ENCODE measurements at regions not wholly inside any gene's neighbourhood (a gene's known extent, or its start where the extent isn't known, plus 50 kb on each side); places are given as distances from the start of the nearest gene placed in this dataset.
A peak's percentile ranks its signal among the peaks of the same experiment; 100 is the strongest.

DNA sequence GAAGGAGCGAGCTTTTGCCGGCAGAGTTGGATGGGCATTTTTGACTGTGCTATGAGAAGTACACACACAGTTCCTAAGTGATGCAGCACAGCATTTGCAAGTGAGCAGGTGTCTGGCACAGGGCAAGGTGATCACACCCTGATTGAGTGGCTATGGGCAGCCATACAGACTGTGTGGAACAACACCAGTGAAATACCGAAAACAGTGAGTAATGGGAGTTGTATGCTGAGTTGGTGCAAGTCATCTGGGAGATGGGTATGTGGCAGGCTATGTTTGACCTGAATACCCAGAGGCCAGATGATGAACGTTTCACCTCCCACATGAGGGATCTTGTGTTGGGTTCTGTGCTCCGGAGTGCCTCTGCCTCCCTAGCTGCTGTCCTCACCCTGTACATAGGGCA lies 53.5 kb upstream of the TIPARP start:
- peak; percentile 65 for DNase-seq (ENCODE audit: low read depth)

DNA sequence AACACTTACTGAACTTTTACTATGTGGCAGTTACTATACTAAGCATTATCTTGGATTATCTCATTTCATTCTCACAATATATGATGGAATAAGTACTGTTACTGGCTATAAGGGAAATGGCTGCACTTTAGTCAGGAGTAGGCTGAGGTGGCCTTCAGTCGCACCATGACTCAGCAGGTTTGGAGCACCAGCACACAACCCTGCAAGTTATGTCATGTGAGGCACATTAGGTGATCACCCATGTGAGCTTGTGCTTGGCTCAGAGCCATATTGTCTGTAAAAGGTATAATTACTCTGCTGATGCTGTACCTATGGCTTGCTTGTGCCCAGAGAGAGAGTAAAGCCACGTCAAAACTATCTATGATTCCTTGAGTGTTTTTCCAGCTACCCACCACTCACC lies 54.1 kb upstream of the TIPARP start:
- peak; percentile 51 for DNase-seq (ENCODE audit: low read depth)

DNA sequence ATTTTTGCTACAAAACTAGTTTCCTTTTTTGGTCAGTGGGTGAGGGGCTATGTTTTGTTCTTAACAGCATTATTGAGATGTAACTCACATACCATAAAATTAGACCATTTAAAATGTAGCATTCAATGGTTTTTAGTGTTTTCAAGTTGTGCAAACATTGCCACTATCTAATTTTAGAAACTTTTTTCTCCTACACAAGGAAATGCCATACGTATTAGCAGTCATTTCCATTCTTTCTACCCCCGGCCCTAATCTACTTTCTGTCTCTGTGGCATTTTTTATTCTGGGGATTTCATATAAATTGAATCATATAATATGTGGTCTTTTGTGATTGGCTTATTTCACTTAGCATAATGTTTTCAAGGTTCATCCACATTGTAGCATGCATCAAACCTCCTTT lies 55.0 kb upstream of the TIPARP start:
- peak; percentile 15 for DNase-seq (ENCODE audit: low read depth)

GRCh38 chr3:156617781-156618180 lies 56.6 kb upstream of the TIPARP start:
- peak; percentile 55 for DNase-seq (ENCODE audit: low read depth)

DNA sequence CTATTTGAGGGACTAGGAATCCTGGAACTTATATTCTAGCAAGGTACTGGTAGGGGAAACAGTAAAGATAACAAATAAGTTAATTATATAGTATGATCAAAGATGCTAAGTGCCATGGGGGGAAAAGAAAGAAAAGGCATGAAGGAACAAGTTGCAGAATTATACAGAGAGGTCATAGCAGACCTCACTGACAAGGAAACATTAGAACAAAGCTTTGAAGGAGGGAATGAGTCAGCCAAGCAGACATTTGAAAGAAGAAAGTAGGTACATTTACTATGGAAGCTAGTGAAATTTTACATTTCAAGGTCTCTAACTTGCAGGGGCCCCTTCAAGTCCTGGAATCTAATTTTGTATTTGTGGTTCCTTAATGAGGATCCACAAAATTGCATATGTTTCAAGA lies 57.2 kb upstream of the TIPARP start:
- DNase-seq (ENCODE audit: low read depth), result no peak

DNA sequence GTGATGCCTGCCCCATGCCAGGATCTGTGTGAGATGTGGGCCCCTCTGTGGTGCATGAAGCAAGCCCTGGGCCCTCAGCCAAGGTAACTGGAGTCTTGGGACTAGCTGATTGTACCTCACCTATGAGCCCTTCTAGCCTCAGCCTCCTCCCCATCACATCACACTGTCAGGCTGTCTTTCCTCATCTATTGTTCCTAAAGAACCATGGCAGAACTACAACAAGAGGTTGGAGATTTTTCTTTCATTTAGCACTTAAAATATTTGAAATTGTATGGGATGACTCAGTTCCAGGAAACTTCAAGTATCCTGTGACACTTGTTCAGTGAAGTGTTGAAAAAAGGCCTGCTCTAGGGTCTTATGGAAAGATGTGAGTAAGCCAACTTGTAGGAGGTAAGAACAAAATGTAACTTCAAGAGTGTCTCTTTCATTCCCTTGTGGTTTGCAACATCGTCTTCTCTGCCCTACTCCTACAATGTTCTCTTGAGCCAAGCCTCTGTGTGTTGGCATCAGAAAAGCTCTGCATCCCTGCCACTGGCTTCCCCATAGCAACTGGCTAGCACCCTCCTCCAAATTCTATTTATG lies 58.7 kb upstream of the TIPARP start:
- DNase-seq (ENCODE audit: low read depth), result peak; percentile 84

- peak; percentile 67 for DNase-seq (ENCODE audit: low read depth)
Measured at GRCh38 chr3:156614642-156615511, 59.5 kb upstream of the TIPARP start.

GRCh38 chr3:156612903-156613302 lies 58.0 kb upstream of the SSR3 start:
- DNase-seq (ENCODE audit: low read depth), result no peak

- DNase-seq (ENCODE audit: low read depth), result no peak
Measured at GRCh38 chr3:156611870-156612494, 57.1 kb upstream of the SSR3 start.

- no peak for DNase-seq (ENCODE audit: low read depth)
Measured at GRCh38 chr3:156610154-156610553, 55.2 kb upstream of the SSR3 start.

- DNase-seq (ENCODE audit: low read depth), result no peak
Measured at GRCh38 chr3:156609546-156609945, 54.6 kb upstream of the SSR3 start.

DNA sequence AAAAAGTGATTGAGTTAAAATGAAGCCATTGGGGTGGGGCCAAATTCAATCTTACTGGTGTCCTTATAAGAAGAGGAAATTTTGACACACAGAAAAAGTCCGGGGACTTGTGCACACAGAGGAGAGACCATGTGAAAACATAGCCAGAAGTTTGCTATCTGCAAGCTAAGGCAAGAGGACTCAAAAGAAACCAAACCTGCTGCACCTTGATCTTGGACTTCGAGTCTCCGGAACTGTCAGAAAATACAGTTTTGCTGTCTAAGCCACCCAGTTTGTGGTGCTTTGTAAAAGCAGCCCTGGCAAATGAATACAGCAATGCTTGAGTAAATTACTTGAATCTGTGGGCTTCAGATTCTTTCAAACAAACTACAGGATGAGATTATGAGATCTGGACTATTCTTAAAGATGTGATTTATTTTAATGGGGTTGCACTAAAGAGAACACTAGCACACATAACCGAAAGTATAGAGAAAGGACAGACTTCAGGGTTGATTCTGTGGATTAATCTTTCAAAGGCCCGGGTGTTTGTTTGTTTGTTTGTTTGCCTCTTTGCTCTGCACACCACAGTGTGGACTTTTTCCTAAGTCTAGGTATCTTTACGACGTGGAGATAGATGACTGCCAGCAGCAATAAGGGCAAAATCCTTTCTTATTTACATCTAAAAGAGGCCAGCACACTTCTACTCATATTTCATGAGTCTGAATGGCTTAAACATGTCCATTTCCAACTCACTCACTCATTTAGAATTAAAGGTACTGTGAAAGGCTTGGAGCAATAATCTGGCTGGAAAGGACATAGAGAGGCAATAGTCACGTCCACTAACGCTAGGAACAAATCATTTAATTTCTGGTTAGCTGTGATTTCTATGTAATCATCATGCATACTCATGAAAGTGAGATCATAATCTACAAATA lies 53.9 kb upstream of the SSR3 start:
- no peak for DNase-seq (ENCODE audit: low read depth)

DNA sequence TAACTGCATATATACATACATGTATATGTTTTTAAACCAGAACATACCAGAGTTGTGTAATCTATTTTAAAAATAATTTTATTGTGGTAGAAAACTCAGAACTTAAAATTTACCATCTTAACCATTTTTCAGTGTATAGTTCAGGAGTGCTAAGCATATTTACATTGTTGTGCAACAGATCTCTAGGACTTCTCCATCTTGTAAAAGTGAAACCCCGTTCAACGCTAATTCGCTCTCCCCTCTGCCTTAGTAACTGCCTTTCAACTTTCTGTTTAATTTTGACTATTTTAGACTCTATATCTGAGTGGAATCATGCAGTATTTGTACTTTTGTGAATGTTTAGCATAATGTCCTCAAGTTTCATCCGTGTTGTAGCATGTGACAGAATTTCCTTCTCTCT lies 51.8 kb upstream of the SSR3 start:
- DNase-seq (ENCODE audit: low read depth), result peak; percentile 40

DNA sequence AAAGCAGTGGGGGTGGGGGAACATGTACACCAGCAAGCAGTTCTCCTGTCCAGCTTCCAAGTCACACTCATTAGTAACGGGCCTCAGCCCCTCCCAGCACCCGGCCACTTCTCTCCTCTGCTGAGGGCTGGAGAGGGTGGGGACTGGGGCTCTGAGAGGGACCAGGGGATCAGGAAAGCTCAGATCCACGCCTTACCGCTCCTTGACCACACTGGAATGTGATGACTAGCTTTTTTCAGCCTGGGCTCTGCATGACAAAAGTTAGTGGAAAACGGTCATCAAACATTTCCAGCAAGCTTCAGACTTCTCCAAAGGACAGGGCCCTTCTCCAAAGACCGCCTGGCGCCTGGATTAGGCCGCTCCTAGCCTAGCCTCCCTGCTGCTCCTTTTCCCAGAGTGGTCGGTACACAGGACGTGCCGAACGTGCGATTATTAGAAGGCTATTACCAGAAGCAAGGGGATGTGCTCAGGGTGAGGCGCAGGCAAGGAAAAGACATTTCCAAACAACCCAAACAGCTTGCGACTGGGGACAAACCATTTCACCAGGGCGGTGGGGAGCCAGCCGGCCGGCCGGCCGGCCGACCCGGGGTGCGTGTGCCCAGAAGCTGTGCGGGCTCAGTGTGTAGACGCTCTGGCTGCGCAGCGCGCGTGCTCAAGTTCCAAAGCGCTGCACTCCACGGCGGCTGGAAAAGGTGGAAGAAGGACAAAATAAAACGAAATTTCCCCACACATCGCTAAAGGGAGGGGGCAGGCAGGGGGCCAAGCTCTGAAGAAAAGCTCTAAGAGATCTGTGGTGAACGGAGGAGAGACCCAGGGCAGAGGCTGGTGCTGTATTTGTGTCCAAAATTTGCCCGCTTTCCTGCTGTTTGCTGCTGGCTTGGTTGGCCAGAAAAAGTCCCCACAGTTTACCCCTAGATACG lies 51.0 kb upstream of the SSR3 start:
- peak; percentile 93 for DNase-seq (ENCODE audit: low read depth)

- DNase-seq (ENCODE audit: low read depth), result peak; percentile 28
Measured at GRCh38 chr3:156604642-156605144, 49.8 kb upstream of the SSR3 start.
